Activated T-cell treated with anti-CD3 and anti-CD28 coated beads for 48 hours (primary cell): ENCODE measurements at regions not wholly inside any gene's neighbourhood (a gene's known extent, or its start where the extent isn't known, plus 50 kb on each side); places are given as distances from the start of the nearest gene placed in this dataset.
"Not testable (repeated sequence)": the region's sequence is repeated elsewhere in the genome, so short reads cannot be mapped to it uniquely, and the experiment has no call there.

Experiments
- DNase-seq: peaks from one replicate; pipeline ENCODE4 v3.0.0-alpha.2; 2020; ENCODE audit warnings: low read depth

DNA sequence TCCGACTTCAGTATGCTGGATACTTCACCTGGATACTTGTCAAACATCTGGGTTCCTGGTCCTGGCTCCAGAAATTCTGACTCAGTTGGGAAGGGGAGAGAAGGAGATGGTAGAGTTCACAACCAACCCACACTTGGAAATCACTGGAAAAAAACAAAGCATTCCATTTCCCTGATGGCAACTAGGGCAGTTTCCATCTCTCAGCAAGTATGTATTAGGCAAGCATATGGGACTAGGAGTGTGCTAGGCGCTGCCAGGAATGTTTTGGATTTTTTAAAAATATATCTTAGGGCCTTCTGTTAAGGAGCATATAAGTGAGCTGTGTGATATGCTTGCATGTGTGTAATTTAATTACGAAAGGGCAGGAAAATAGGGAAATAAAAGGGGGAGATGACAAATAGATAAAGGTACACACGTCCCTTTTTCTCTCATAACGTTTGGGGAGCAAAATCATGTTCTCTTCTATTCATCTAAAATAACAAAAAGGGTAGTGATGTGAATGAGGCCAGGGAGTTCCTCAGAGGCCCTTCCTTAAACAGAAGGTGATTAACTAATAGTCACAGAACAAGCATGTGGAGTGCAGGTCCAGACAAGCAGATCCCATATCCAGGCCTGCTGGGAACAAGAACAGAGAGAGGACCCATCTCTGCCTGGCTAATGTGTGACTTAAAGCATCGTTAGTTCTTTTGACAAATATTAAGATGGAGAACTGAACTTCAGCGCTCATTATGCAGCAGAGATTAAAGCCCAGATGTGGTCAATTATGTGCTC is 64.5 kb upstream of the NFE2L3 start:
- DNase-seq, result no peak

DNA sequence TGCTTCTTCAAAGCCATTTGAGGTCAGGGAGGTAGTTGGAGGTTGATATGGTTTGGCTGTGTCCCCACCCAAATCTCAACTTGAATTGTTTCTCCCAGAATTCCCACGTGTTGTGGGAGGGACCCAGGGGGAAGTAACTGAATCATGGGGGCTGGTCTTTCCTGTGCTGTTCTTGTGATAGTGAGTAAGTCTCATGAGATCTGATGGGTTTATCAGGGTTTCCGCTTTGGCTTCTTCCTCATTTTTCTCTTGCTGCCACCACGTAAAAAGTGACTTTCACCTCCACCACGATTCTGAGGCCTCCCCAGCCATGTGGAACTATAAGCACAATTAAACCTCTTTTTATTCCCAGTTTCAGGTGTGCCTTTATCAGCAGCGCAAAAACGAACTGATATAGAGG is 62.5 kb upstream of the NFE2L3 start:
- DNase-seq, result not testable (repeated sequence)

DNA sequence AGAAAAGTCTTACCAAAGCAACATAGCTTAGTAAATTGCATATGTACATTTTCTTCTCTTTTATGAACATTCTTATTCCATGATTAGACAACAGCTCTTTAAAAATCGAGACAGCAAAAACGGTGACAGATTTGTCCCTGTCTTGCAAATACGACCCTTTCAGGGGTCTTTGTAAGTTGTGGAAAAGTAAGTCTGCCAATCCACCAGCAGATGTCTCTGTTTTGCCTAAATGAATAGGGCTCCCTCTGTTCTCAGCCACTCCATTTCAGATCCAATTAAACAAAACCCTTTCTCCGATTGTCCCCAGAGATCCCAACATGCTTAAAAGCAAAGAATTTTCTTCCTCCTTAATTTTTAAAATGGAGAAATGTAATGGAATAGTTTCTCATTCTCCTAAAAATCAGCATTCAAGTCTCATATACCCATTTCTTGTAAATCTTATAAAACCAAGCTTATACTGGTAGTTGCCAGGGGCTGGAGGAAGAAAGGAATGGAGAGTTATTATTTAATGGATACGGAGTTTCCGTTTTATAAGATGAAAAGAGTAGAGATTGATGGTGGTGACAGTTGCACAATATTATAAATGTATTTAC is 61.0 kb upstream of the NFE2L3 start:
- DNase-seq, result no peak

DNA sequence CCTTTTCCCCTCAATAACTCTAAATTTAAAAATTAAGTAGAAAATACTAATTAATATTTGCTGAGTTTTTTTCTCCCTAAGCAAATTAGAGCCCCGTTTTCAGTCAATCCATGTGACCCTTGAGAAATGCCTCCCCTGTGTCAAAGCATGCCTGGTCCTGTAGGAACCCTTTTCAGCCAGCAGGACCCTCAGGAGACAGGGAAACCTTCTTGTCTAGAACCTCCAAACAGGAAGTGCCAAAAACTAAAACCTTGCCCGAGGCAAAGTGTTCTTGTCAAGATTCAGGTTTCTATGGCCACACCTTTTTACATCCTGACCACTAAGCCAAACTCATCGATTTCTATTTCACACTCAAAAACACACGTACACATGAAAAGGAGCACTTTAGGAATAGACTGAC is 60.1 kb upstream of the NFE2L3 start:
- no peak for DNase-seq

DNA sequence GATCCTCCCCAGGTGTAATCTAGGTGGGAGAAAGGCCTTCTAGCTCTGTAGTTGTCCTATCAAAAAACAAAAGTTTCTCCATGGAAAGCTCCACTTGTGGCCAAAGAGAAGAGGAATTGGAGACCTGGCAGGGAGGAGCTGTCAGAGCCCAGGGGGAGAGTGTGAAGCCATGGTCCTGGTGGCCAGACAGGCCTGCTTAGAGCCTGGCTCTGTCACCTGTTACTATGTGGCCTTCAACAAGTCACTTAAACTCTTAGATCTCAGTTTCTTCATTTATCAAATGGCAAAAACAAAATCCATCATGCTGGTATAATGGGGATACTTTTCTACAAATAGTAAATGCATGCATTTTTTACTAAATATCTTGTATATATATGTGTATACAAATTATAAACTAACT is 59.0 kb upstream of the NFE2L3 start:
- no peak for DNase-seq

DNA sequence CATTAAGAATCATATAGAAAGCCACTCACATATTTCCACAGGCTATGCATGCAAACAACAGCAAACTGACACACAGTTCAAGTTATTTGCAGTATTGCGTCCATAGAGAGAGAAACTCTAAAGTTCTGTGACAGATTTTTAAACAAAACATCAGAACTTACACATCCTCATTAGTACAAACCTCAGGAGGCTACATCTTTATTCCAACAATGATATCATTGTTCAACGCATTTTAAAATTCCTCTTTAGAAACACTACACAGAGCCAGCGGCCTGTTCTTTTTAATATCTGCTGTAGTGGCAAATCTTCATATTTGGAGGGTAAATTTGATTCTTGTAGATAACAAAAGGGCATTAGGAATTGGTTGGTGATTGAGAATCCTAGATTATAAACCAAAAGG is 55.9 kb upstream of the NFE2L3 start:
- no peak for DNase-seq

DNA sequence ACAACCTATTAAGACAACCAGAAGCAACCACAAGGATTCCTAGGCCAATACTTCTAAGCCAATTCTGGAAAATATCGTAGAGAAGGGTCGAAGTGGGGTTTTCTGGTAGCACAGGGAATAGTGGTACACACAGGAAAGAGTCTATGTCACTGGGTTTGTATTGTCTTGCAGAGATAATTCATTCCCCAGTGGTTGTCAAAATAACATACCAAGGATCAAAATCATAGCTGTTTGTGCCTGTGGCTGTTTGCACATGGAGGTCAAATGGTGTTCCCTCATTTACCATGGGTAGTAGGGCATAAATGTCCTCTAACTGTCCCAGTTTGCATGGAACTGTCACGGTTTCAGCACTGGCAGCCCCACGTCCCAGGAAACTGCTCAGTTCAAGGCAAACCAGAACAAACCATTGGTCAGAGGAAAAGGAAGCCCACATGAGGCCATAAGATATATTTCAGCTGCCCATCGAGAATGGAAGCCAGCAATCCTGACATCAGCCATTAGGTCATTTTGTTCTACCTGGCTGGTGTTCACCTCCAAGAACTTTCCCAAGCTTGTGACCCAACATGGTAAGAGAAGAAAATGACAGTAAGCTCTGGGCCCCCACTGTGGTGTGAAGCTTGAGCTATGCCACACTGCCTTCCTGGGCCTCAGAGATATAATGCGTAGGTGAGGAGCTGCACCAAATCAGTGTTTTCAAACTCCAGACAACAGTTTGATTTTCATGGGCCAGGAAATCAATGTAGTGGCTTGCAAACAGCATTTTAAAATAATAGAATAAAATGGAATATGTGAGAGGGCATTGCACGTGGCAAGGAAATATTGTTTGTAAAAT is 53.9 kb upstream of the NFE2L3 start:
- no peak for DNase-seq

DNA sequence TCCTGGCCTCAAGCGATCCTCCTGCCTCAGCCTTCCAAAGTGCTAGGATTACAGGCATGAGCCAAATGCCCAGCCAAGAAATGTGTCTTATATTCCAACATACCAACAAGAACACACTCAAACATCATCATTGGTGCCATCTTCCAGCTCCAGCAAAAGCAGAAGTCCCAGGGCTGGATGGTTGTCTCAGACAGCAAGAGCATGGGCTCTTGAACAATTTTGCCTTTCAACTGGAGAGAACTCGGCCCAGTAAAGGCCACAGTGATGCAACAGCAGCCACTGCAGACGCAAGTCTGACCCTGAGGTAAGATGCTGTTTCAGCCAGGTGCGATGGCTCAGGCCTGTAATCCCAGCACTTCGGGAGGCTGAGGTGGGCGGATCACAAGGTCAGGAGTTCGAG is 52.8 kb upstream of the NFE2L3 start:
- no peak for DNase-seq

DNA sequence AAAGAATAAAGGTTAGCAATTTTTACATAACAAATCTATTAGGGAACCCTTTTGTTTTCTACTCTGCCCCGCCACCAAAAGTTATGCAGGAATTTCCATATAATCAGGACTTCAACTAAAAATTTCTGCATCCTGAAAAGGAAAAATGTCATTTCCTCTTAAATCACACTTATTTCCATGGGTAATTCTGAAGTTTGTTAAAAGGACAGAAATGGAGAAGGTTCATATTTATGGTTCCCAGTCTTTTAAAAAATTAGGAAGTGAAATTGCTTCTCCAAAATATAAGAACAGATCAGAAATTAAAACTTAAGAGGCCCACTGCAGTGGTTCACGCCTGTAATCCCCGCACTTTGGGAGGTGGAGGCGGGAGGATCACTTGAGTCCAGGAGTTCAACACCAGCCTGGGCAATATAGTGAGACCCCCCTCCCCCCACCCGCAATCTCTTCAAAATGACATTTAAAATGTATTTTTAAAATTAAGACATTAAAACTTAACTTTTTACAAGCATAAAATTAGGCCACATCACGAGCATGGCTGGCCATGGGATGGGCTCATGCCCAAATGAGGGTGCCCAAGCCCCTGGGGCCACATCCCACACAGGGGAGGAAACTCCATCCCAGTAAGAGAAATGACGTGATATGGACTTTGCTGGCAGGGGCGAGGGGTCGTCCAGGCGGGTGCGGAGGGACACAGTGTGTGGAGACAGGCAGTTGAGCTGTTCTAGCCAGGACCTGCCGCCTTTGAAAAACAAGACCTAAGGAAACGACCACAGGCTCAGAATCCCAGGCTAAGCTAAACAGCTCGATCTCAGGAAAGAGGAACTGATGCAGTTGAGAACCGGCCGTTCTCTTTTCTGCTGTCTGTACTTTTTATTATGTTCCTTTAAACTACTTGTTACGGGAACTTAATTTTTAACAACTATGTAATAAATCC is 51.3 kb upstream of the NFE2L3 start:
- no peak for DNase-seq

DNA sequence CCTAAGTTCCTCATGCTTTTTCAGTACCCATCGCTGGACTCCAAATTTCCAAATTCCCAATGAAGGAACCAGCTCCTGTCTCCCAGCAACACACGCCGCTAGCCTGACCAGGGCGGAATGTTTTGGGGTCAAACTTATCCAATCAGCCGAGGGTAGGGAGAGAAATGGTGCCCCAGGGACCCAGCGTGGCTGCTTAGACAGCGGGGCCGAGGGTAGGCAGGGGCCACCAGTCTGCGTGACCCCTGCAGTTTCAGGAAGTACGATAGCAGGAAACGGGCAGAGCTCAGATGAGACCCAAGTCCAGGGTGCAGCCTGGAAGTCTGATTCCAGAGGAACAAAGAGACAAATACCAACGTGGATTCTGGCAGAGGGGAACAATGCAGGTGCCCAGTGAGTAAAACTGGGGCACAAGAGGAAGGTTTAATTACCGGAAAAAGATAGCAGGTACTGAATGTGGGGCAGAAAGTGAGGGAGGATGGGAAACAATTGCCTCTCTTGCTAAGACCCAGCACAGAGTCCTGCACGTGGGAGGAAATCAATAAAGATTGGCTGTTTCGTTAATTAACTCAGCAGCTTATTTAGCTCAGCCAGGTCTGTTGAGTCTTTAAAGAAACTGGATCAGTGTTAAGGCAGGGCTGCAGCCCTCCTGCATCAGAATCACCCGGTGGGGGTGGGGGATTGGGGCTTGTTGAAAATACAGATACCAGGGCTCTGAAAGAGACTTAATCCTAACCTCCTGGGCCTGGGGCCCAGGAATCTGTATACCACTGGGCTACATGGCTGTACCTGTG is 50.4 kb upstream of the NFE2L3 start:
- no peak for DNase-seq

DNA sequence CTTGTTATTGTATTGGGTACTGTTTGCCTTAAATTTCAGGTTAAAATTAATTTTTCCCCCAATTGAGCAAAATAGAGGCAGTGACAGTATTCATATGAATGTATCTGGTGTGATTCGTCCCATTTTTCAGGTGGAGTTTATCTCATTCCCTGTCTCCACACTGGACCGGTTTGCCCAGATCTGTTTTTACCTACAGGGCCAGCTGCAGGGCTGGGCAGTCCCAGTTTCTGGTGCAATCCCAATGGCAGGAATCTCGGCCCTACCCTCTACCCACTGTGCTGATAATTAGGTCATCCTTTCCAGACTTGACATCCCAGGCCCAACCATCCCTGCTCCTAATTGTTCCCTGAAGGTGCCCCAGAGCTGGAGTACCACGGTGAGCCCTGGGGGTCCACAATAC is 49.8 kb upstream of the NFE2L3 start:
- DNase-seq, result no peak
